AG04449 (cell line): ENCODE measurements at regions not wholly inside any gene's neighbourhood (a gene's known extent, or its start where the extent isn't known, plus 50 kb on each side); places are given as distances from the start of the nearest gene placed in this dataset.

ENCODE experiments used
- CTCF ChIA-PET: fragments of 350-600 bp; formaldehyde crosslinking; extraction: SDS; loops from one replicate; lab custom pipeline; 2021; ENCODE audit warnings: antibody characterized with exemption; lab: Yijun Ruan, JAX
- POLR2A ChIA-PET: fragments of 400-600, 350-600 bp; formaldehyde crosslinking; extraction: SDS; loops from one replicate; lab custom pipeline; 2020; ENCODE audit warnings: antibody characterized with exemption, inconsistent platforms; lab: Yijun Ruan, JAX
- DNase-seq: peaks from one replicate; pipeline ENCODE4 v3.0.0-alpha.2; 2010; ENCODE audit warnings: low read depth, low spot score
- H3K4me3 ChIP-seq: 2 replicates; pipeline ENCODE4 v1.5.1; 2011; ENCODE audit warnings: low read depth, mild to moderate bottlenecking, control low read depth, low read length
- CTCF ChIP-seq: IDR thresholded peaks from one replicate; pipeline ENCODE4 v1.5.1; 2011; ENCODE audit warnings: mild to moderate bottlenecking, moderate library complexity, low read length, control low read depth, inconsistent platforms; ENCODE audit not compliant: insufficient read depth; ENCODE audit errors: missing control alignments

GRCh38 chr18:42401131-42401673 lies 446.2 kb downstream of the PIK3C3 start:
- H3K4me3 ChIP-seq = no peak overlapping the region
- DNase-seq = no peak
- ChIA-PET CTCF (no interaction called here), POLR2A (no interaction called here)
- no peak for TF ChIP-seq CTCF

- POLR2A ChIA-PET = no interaction called here
- DNase-seq = no peak
- H3K4me3 ChIP-seq = no peak overlapping the region
- TF ChIP-seq CTCF = no peak
- CTCF ChIA-PET = no interaction called here
These were observed 449.1 kb downstream of the PIK3C3 start for GRCh38 chr18:42404151-42404550.

- ChIA-PET POLR2A (no interaction called here), CTCF (no interaction called here)
- H3K4me3 ChIP-seq = no peak overlapping the region
- no peak for TF ChIP-seq CTCF
- DNase-seq = no peak
These were observed 454.0 kb downstream of the PIK3C3 start for GRCh38 chr18:42409005-42409404.

GRCh38 chr18:42412281-42412680 lies 457.2 kb downstream of the PIK3C3 start:
- ChIA-PET CTCF (no interaction called here), POLR2A (no interaction called here)
- DNase-seq = no peak
- no peak overlapping the region for H3K4me3 ChIP-seq
- no peak for TF ChIP-seq CTCF

GRCh38 chr18:42412896-42413295 lies 457.9 kb downstream of the PIK3C3 start:
- ChIA-PET CTCF (no interaction called here), POLR2A (no interaction called here)
- no peak overlapping the region for H3K4me3 ChIP-seq
- no peak for DNase-seq
- TF ChIP-seq CTCF = no peak

GRCh38 chr18:42413870-42414269 lies 458.8 kb downstream of the PIK3C3 start:
- DNase-seq = no peak
- TF ChIP-seq CTCF = no peak
- H3K4me3 ChIP-seq = no peak overlapping the region
- POLR2A ChIA-PET = no interaction called here
- CTCF ChIA-PET = no interaction called here
